ENCODE measurements at regions not wholly inside any gene's neighbourhood (a gene's known extent, or its start where the extent isn't known, plus 50 kb on each side); places are given as distances from the start of the nearest gene placed in this dataset.

- ChIA-PET CTCF (ENCODE audit: partially characterized antibody) (interaction anchor here (1.5 kb wide), 1 partner anchor 9 kb away, joined by 3 read pairs; no protein-coding TSS in a partner anchor), POLR2A (ENCODE audit: partially characterized antibody) (no interaction called here)
- H2BK12ac ChIP-seq (ENCODE audit: low read depth, low read length) = no peak overlapping the region
- no peak overlapping the region for H3K56ac ChIP-seq (replicated peaks; ENCODE audit: insufficient read length, low read depth, low read length)
- no peaks in the 10 kb centered on the region for H3K79me1 ChIP-seq (ENCODE audit: low read depth, low read length)
- H2BK120ac ChIP-seq (replicated peaks; ENCODE audit: low read depth, low read length) = no peak overlapping the region
- H4K5ac ChIP-seq (ENCODE audit: insufficient read length, low read depth, low read length) = no peak overlapping the region
- H3K4me1 ChIP-seq (replicated peaks in 1 of 4; ENCODE audit: control insufficient read depth in 3 of 4, insufficient read depth in 4 of 4, low read length in 3 of 4) = 0 out of 7 replicates have a peak, but pooled peaks cover 0 to 2% (median 0%) of the 10 kb centered on the region in 4 experiments
- H4K20me1 ChIP-seq (replicated peaks in 1 of 2; ENCODE audit: control insufficient read depth in 1 of 2, insufficient read depth in 2 of 2, low read length in 2 of 2) = no peaks in the 10 kb centered on the region
- H3K18ac ChIP-seq (ENCODE audit: extremely low read depth, low read length) = no peak overlapping the region
- H3K4me2 ChIP-seq (ENCODE audit: insufficient read depth in 1 of 2, low read depth in 2 of 2, low read length in 2 of 2) = no peak overlapping the region
- no peak overlapping the region for H3K23ac ChIP-seq (ENCODE audit: insufficient read length)
- H3K9me3 ChIP-seq (ENCODE audit: insufficient read depth in 2 of 2, low read depth in 1 of 2, low read length in 1 of 2) = no peaks in the 10 kb centered on the region
- H3K4ac ChIP-seq (replicated peaks; ENCODE audit: insufficient read length, low read depth, low read length) = no peak overlapping the region
- no peak overlapping the region for H3K9ac ChIP-seq (replicated peaks in 1 of 4; ENCODE audit: extremely low read depth in 1 of 4, low read depth in 3 of 4, low read length in 3 of 4)
- H2BK15ac ChIP-seq (ENCODE audit: low read length) = no peak overlapping the region
- no peak overlapping the region for H2BK20ac ChIP-seq (ENCODE audit: low read length)
- H3K27ac ChIP-seq (ENCODE audit: low read depth, low read length) = no peak overlapping the region
- no peaks in the 10 kb centered on the region; the same call in 1 of the 2 replicates for H3K23me2 ChIP-seq (ENCODE audit: low read depth, low read length)
- no peak overlapping the region for H3K14ac ChIP-seq (ENCODE audit: insufficient read length)
- no peak overlapping the region for H2BK5ac ChIP-seq (ENCODE audit: low read depth, low read length)
- H4K91ac ChIP-seq (replicated peaks; ENCODE audit: insufficient read length, low read length) = no peak overlapping the region
- no peaks in the 10 kb centered on the region for H3K27me3 ChIP-seq (replicated peaks in 1 of 4; ENCODE audit: control insufficient read depth in 3 of 4, extremely low read depth in 1 of 4, insufficient read depth in 3 of 4, low read length in 3 of 4)
- no peak overlapping the region for H4K8ac ChIP-seq (ENCODE audit: extremely low read depth, insufficient read depth, low read length)
- 92% methylated on average over 1 of the region's 1 CpG; no CpG with 5 or more reads in 1 of the 2 experiments for WGBS, 2 experiments (ENCODE audit: extremely low coverage in 1 of 2, insufficient coverage in 1 of 2, insufficient read length in 1 of 2, insufficient replicate concordance in 2 of 2, low coverage in 1 of 2, low lambda C conversion rate in 2 of 2, missing lambda C conversion rate in 1 of 2)
- H3K36me3 ChIP-seq (ENCODE audit: control insufficient read depth in 2 of 4, insufficient read depth in 4 of 4, low read length in 3 of 4) = no peaks in the 10 kb centered on the region
- no peaks in the 10 kb centered on the region for H3K79me2 ChIP-seq (ENCODE audit: control insufficient read depth in 1 of 2, insufficient read depth in 2 of 2, low read length in 2 of 2)
- no peak overlapping the region for H2AK5ac ChIP-seq (ENCODE audit: low read depth, low read length)
- DNase-seq (ENCODE audit: low read depth in 1 of 2, low spot score in 2 of 2) (no peak), FAIRE-seq (no peak)
- no peak overlapping the region for H2AFZ ChIP-seq (ENCODE audit: low read length)
- no peak overlapping the region for H3K4me3 ChIP-seq (ENCODE audit: extremely low read depth in 1 of 4, insufficient read depth in 2 of 4, low read depth in 3 of 4, low read length in 4 of 4)
- TF ChIP-seq HDAC2 (IDR thresholded peaks at IDR 0.05; ENCODE audit: borderline replicate concordance in 1 of 2, low read depth in 2 of 2, low read length in 2 of 2) (no peak), CTCF (IDR thresholded peaks at IDR 0.05; ENCODE audit: control extremely low read depth in 1 of 3, insufficient read depth in 1 of 3, low read depth in 1 of 3, low read length in 3 of 3) (no peak), POLR2A (IDR thresholded peaks at IDR 0.05; ENCODE audit: control extremely low read depth in 1 of 2, low read depth in 2 of 2, low read length in 2 of 2) (no peak)
Measured at GRCh38 chr21:25179116-25179515, 428.2 kb downstream of the MRPL39 start.
